GM19452 (cell line): ENCODE measurements at regions not wholly inside any gene's neighbourhood (a gene's known extent, or its start where the extent isn't known, plus 50 kb on each side); places are given as distances from the start of the nearest gene placed in this dataset.
"Not testable (repeated sequence)": the region's sequence is repeated elsewhere in the genome, so short reads cannot be mapped to it uniquely, and the experiment has no call there.

ENCODE experiments used
- ATAC-seq: cut with Tn5 transposase; IDR thresholded peaks from one replicate; pipeline ENCODE4 v1.9.1; 2021; ENCODE audit not compliant: unreplicated experiment

DNA sequence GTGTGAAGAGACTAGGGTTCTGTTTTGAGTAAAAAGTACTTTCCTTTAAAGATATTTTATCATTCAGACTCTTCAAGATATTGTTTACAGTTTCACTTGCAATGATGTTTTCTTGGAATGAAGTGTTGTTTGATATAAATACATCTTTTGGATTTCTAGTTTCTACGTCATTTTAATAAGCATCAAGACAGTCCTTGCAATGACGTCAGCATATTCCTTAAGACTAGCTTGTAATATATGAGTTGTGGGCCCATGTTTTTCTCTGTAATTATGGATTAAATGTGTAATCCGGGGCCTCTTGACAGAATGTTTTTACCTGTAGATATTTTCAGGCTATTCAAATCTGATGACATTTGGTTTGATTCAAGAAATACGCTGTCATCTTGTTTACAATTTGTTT, 66.1 kb downstream of the RBMX2 start:
- no peak for ATAC-seq

DNA sequence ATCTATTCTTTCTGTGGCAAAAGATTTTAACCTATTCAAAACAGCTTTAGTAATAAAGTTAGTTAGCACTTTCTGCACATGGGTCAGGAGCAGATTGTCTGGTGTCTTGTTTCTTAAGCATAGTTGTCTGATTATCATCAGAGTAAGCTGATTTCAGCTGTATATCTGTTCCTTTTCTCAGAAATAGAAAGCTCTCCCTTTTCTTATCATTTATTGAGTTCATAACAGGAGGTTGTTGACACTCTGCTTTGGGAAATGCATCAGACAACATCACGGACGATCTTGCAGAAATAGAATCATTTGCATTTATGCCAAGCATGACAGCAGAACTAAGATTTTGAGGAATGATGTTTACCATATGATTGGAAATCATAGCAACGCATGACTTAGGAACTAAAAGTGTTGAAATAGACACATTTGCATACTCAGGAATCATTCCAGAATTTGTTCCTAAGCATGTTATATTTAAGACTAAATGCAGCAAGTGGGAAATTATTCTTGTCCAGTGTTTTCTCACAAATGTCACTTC, 66.7 kb downstream of the RBMX2 start:
- ATAC-seq, result no peak

DNA sequence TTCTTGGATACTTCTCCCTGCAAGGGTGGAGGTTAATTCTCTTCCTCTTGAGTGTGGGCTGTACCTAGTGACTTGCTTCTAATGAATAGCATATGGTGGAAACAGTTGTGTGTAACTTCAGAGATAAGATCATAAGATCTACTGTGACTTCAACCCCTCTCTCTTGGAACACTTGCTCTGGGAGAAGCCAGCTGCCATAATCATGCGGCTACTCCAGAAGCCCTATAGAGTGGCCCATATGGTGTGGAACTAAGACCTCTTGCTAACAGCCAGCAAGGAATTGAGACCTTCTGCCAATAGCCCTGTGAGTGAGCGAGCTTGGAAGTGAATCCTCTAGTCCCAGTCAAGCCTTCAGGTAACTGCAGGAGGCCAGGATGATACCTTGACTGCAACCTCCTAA, 81.1 kb downstream of the RBMX2 start:
- ATAC-seq, result no peak

DNA sequence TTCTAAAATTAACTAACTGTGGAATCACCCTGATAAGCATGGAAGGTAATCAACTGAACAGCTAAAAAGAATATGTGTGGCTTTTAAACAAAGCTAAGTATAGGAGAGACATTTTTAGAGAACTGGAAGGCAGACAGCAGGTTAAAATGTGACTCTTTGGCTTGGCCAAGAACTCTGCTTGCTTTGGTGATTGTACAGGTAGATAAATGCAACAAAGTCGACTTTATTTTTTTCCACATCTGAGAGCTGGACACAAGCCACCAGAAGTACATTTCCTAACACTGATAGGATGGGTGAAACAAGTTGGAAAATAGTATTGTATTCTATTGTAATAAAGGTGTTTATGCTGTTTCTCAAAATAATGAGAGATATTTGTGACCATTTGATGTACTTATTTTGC, 84.1 kb downstream of the RBMX2 start:
- no peak for ATAC-seq

DNA sequence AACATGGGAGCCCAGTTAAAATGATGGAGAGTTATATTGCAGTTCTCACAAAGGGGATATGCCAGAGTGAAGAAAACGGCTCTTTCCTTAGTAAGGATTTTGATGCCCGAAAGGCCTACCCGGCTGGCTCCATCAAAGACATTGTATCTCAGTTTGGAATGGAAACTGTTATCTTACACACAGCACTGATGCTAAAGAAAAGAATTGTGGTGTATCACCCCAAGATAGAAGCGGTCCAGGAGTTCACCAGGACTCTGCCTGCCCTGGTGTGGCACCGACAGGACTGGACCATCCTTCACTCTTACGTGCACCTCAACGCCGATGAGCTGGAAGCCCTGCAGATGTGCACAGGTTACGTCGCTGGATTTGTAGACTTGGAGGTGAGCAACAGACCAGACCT, 93.7 kb downstream of the RBMX2 start:
- not testable (repeated sequence) for ATAC-seq

DNA sequence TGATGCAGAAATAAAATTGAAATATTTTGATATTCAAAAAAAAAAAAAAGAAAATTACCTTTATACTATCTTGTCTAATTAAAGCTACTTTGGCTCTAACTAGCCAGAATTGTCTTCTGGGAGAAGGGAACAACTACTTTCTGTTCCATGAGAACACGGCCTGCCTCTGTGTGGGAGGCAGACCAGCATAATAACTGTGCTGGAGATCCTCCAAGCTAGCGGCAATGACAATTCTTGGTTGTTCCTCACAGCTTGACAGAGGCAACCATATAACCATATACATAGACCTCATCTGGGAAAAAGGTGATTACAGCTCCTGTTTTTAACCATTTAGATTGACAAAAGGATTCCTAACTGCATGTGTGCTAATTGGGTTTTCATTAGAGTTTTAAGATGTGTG, 95.7 kb downstream of the RBMX2 start:
- ATAC-seq, result no peak

DNA sequence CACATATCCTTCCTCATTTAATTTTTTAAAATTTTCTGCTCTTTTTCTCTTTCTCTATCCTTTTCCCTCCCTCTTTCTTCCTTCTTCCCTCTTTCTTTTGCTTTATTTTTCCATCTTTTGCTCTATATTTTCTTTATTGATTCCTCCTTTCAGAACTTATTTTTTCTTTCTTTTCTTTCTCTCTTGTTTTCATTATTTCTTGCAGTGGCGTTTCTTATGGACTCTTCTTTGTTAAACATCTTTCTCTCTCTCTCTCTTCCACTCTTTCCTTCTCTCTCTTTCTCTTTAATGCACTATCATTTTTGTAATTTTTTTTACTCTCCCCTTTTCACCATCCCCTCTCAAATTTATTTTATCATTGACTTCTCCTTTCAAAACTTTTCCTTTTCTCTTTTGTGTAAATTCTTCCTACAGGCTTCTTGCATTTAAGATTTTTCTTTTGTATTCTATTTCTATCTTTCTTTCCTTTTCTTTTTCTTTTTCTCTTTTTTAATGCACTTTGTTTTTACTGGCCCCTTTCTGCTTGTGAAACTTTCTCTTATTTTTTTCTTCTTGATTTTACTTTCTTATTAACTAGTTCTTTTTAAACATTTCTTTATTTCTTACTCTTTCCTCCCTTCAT, 97.0 kb downstream of the RBMX2 start:
- no peak for ATAC-seq

DNA sequence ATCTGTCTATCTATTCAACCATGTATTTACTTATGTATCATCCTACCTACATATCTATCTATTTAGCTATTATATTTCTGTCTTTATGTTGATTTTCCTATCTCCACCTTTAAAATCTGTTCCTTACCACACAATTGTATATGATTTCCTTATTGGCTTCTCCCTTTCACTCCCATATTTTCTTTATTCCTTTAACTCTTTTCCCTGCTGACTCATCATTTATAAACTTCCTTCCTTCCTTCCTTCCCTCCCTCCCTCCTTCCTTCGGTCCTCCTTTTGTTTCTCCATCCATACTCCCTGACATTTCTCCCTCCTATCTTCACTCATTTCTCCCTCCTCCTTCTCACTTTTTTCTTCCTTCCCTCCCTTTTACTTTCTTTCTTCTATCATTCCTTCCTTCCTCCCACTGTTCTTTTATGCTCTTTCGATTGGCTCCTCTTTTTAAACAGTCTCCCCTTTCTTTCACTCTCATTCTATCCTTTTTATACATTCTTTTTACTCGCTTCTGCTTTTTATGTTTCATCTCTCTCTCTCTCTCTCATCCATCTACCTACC, 100.3 kb downstream of the RBMX2 start:
- ATAC-seq, result no peak

DNA sequence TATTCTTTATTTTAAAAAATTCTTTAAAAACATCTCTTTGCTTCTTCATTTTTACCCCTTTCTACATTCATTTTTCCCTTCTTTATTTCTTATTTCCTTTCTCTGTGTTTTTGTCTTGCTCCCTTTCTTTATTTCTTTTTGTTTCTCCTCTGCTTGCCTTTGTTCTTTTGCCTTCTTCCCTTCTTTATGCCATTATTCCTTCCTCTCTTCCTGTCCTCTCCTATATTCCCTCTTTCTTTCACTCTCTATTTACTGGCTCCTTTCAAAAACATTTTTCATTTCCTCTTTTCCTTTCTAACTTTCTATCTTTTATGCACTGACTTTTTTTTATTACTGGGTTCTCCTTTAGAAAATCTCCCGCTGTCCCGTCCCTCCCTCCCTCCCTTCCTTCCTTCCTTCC, 102.2 kb downstream of the RBMX2 start:
- ATAC-seq, result no peak

DNA sequence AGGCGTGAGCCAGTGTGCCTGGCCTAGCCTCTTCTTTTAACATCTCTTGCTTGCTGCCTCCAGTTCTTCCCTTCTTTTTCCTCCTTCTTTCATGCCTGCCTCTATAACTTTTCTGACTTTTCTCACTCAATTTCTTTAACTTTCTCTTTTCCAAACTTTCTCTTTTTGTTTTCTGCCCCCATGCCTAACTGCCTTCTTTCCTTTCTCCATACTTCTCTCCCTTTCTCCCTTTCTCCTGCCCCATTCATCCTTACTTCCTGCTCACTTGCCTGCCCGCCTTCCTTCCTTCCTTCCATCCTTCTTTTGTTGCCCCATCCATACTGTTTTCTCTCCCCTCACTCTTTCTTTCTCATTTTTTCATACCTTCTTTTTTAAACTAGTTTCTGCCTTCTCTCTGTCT, 105.2 kb downstream of the RBMX2 start:
- no peak for ATAC-seq

DNA sequence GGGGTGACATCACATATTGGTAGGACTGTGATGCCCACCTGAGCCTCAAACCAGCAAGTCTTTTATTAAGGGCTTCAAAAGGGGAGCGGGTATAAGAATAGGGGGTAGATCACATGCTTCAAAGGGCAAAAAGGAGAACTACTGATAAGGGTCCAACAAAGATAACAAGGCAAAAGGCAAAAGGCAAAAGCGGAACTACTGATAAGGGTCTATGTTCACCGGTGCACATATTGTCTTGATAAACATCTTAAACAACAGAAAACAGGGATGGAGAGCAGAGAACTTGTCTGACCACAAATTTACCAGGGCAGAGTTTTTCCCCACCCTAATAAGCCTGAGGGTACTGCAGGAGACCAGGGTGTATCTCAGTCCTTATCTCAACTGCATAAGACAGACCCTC, 110.7 kb downstream of the RBMX2 start:
- ATAC-seq, result not testable (repeated sequence)

DNA sequence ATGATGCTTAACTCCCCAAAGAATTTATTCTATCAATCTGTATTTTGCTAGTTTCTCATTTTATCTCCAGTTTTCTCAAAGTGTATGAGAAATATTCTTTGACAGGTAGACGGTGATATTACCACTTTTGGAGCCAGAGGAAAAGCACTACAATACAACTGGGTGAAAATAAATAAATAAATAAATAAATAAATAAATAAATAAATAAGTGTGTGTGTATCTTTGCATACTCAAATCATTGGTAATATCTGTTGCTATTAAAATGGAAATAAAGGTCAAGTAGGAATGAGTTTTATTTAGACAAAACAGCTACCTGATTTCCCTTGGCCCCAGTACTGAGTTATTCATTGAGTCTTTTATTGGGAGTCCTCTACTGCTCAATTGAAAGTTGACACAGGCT, 114.3 kb downstream of the RBMX2 start:
- ATAC-seq, result no peak

DNA sequence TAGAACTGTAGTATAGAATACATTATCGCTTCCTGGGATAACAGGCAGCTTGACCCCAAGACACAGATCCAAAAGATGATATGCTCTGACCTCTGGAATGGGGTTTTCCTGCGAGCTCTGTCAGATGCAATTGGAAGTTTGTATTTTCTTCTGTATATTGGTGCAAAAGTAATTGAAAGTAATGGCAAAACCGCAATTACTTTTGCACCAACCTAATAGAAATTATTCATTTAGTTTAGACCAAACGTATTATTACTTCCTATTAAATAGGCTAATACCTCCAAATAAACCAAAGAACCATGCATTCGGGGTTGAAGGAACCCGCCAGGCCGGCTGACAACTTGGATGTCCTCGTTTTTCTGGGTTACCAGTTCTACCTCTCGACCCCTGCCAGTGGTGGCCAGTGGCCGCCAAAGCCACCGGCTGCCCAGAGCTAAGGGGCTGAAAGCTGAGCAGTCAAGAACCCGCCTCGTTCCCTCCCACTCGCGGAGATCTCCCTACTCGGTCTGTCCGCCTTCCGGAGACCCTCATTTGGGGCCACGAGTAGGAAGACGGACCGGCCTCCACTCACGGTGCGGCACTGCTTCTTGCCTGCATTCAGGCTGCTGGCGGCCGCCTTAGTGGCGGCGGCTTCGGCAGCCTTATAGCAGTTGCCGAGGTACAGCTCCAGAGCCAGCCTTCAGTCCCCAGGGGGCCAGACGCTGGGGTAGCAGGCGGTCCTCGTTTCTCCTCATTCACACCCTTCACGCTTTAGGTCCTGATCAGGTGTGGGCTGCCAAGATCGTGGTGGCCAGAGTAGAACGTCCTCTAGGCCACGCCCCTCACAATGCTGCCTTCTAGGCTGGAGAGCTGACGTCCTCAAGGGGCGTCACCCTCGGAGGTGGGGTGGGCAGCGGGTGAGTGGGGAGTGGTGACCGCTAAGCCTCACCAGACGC, 121.9 kb downstream of the RBMX2 start:
- ATAC-seq, result no peak

DNA sequence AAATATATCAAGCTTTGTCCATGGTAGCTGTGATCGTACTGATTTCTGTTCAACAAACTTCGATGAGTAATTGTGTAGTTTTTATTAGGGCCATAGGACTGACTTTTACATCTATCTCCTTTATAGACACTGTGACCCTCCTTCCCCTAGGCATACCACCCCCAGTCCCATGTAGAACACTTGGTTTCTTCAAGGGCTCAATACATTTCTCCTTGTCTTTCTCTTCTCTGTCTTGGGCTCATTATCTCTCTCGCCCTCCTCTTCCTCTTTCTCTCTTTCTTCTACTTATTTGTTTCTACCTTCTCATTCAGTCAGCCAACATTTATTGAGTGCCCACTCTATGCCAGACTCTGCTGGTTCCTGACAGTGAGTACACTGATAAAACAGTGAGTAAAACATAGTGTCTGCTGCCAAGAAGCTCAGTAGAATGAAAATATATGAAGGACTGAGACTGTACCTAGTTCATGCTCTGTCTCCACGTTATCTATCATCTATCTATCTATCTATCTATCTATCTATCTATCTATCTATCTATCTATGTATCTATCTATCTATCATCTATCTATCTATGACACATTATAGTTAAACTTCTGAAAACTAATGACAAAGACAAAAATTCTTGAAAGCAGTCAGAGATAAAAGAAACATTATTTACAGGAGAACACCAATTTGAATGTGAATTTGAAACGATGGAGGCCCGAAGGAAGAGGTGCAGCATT, 122.8 kb downstream of the RBMX2 start:
- ATAC-seq, result no peak

DNA sequence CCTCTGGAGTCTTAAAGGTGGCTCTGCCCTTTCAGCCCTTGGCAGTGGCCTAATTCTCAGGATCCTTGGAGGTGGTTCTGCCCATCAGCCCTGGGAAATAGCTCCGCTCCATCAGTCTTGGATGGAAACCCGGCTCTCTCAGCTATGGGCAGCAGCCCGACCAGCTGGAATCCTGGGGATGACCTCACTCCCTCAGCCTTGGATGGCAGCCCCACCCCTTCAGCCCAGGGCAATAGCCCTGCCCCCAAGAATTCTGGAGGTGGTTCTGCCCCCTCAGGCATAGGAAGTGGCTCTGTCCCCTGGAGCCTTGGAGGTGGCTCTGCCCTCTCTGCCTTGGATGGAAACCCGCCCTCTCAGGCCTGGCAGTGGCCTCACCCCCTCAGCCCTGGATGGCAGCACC, 127.7 kb downstream of the RBMX2 start:
- no peak for ATAC-seq

DNA sequence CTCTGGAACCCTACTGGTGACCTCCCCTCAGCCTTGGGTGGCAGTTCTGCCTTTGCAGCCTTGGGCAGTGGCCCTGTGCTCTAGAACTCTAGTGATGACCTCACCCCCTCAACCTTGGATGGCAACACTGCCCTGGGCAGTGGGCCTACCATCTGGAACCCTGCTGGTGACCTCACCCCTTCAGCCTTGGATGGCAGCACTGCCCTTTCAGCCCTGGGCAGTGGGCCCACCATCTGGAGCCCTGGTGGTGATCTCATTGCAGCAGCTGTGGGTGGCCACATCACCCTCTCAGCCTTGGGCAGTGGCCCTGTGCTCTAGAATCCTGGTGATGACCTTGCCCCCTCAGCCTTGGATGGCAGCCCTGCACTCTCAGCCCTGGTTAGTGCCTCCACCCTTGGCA, 129.3 kb downstream of the RBMX2 start:
- no peak for ATAC-seq

DNA sequence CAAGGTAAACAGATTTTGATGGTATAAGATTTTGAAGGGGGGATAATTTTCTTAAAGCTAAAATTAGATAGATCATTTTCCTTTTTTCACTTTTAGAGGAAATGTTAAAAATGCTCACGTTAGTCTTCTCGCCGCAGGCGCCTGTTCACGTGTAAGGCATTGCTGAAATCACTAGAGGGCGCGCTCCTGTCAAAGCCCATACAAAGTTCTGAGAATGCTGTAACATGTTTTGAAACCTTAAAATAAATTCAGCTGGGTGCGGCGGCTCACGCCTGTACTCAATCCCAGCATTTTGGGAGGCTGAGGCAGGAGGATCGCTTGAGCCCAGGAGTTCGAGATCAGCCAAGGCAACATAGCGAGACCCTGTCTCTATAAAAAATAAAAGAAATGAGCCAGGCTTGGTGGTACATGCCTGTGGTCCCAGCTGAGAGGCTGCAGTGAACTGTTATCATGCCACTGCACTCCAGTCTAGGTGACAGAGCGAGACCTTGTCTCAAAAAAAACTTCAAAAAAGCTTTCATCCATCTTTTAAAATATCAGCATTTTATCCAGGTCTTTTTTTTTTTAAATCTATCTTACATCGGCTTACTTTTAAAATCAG, 138.0 kb downstream of the RBMX2 start:
- no peak for ATAC-seq

DNA sequence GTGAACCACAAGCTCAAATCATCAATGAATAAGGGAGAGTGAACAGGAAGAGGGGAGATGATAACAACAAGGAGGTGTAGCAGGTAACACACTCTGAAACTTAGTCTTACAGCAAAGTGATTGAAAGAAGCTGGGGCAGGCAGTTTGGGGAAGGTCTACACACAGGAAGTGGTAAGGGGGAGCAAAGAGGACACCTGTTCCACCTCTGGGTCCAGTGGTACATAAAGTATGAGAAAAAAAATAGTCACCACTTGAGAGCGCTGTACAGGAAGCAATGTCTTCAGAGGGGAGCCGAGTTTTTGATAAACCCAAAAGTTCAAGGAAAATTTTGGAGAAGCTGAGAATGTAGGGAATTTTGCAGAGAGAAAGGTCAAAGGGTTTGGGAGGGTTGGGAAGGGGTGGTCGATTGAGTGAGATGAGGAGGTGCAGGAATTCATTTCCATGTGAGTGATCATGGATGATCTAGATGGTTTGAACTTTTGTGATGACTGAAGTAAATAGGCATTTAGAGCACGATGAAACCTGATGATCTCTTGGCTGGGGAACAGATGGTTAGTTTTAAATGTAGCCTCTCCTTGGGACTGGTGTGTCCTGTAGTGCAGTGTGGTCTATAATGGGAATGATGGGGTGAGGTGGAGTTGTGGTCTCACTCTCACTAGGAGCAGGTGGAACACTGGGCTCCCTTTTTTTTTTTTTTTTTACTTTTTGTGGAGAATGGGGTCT, 142.0 kb downstream of the RBMX2 start:
- ATAC-seq, result no peak

DNA sequence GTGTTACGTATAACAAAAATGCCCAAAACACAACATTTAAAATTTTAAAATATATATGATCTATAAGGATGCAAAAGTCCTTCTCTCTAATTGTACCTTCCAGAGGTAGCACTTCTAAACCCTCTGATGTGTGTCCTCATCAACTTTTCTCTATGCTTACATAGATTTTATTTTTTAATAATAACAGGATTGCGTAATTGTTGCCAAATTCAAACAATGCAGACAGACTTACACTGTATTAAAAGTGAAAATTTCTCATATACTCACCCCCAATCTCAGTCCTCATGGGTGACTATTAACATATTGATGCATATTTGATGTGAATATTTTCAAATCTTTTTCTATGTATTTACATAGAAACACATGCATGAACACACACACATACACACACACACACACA, 144.0 kb downstream of the RBMX2 start:
- ATAC-seq, result no peak

DNA sequence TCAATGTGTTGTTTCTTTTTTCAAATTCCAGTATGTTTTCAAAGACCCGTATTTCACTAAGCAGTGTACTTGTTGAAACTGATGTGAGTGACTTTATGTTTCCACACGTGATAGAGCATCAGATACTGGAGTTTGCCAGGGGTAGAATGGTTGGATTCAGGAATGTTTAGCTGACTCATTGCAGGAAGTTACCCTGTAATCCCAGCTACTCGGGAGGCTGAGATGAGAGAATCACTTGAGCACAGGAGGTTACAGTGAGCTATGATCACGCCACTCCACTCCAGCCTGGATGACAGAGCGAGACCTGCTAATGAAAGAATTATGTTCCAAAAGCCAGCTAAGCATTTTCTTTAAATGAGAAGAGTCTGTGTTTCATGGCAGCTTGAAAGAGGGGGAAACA, 147.6 kb downstream of the RBMX2 start:
- ATAC-seq, result not testable (repeated sequence)
